HUES48 (cell line): ENCODE measurements at regions not wholly inside any gene's neighbourhood (a gene's known extent, or its start where the extent isn't known, plus 50 kb on each side); places are given as distances from the start of the nearest gene placed in this dataset.

ENCODE experiments used
- H3K27ac ChIP-seq: one replicate; pipeline ENCODE4 v1.7.0; 2013; ENCODE audit warnings: low read depth, low read length, inconsistent platforms
- H3K27me3 ChIP-seq: 2 replicates; pipeline ENCODE4 v1.6.1; 2013; ENCODE audit warnings: mild to moderate bottlenecking, low read length; ENCODE audit not compliant: control insufficient read depth, insufficient read depth
- H3K36me3 ChIP-seq: 2 replicates; pipeline ENCODE4 v1.6.1; 2013; ENCODE audit warnings: low read length; ENCODE audit not compliant: control insufficient read depth, insufficient read depth
- H3K4me1 ChIP-seq: 2 replicates; pipeline ENCODE4 v1.6.1; 2013; ENCODE audit warnings: mild to moderate bottlenecking, low read length; ENCODE audit not compliant: control insufficient read depth, insufficient read depth
- H3K4me3 ChIP-seq: 2 replicates; pipeline ENCODE4 v1.5.1; 2013; ENCODE audit warnings: mild to moderate bottlenecking, low read depth, low read length
- H3K9ac ChIP-seq: 2 replicates; pipeline ENCODE4 v1.6.1; 2013; ENCODE audit warnings: mild to moderate bottlenecking, low read depth, low read length, moderate library complexity
- H3K9me3 ChIP-seq: 2 replicates; pipeline ENCODE4 v1.6.1; 2013; ENCODE audit warnings: low read length; ENCODE audit not compliant: control insufficient read depth, insufficient read depth

DNA sequence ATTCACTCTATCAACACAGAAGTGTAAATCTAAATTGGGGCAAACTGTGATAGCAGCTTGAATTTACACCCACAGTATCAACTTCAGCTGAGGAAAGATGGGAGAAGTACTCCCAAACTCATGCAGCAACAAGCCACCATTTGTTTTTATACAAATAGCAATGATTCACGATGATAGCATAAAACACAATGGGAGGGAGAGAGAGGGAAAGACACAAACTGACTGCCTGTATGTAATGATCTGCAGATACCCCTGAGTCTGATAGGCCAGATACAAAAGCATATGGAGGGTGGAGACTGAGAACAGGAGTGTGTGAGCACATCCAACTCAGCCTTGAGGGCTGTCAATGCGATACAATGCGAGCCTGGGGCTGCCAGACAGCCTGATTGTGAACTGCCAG lies 79.2 kb downstream of the CNTN3 start:
- Histone ChIP-seq H3K27me3 (no peaks in the 10 kb centered on the region), H3K4me1 (no peaks in the 10 kb centered on the region; the same call in 1 of the 2 replicates), H3K4me3 (no peak overlapping the region), H3K36me3 (no peaks in the 10 kb centered on the region), H3K9ac (no peak overlapping the region), H3K9me3 (no peaks in the 10 kb centered on the region), H3K27ac (no peak overlapping the region)

DNA sequence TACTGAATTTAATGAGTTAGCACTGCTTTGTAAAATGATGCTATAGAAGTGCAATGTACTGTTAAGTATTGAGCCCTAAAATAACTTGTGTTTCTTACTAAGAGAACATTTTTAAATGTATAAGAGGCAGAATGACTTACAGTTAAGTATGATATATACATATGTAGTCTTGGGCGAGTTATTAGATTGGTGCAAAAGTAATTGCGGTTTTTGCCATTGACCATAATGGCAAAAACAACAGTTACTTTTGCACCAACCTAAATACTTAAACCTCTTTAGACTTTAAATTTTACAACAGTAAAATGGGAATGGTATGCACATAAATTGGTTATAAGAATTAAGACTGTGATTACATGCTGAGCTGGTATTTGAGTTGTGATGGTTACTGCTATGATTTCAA lies 79.8 kb downstream of the CNTN3 start:
- Histone ChIP-seq H3K27ac (no peak overlapping the region), H3K9me3 (no peaks in the 10 kb centered on the region), H3K4me3 (no peak overlapping the region), H3K4me1 (no peaks in the 10 kb centered on the region; the same call in 1 of the 2 replicates), H3K27me3 (no peaks in the 10 kb centered on the region), H3K9ac (no peak overlapping the region), H3K36me3 (no peaks in the 10 kb centered on the region)

GRCh38 chr3:74532446-74532845 lies 82.0 kb downstream of the CNTN3 start:
- Histone ChIP-seq H3K27me3 (no peaks in the 10 kb centered on the region), H3K9ac (no peak overlapping the region), H3K4me3 (no peak overlapping the region), H3K27ac (no peak overlapping the region), H3K9me3 (no peaks in the 10 kb centered on the region), H3K4me1 (no peaks in the 10 kb centered on the region; the same call in 1 of the 2 replicates), H3K36me3 (no peaks in the 10 kb centered on the region)

- Histone ChIP-seq H3K4me1 (no peaks in the 10 kb centered on the region; the same call in 1 of the 2 replicates), H3K9ac (no peak overlapping the region), H3K9me3 (no peaks in the 10 kb centered on the region), H3K27ac (no peak overlapping the region), H3K36me3 (no peaks in the 10 kb centered on the region), H3K4me3 (no peak overlapping the region), H3K27me3 (no peaks in the 10 kb centered on the region)
Observed at GRCh38 chr3:74531491-74531890, 83.0 kb downstream of the CNTN3 start.

DNA sequence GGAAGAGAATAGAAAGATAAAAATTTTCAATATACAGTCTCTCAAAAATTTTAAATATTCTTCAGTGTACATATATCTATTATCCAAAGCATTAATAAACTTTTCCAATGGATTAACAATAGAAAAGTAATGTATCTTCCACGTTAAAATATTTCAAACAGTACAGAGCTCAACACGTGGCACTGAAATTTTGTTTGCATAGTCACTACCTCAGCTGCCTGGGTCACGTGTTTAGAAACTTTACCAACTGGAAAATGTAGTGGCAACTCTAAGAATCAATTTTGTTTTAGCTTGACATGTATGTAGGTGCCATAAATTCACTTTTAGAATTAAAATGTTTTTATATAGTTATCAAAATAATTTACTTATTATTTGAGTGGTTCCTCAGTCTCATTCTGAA lies 85.3 kb downstream of the CNTN3 start:
- Histone ChIP-seq H3K4me3 (no peak overlapping the region), H3K9ac (no peak overlapping the region), H3K27ac (no peak overlapping the region), H3K9me3 (no peaks in the 10 kb centered on the region), H3K36me3 (no peaks in the 10 kb centered on the region), H3K4me1 (no peaks in the 10 kb centered on the region), H3K27me3 (no peaks in the 10 kb centered on the region)

- Histone ChIP-seq H3K4me3 (no peak overlapping the region), H3K27ac (no peak overlapping the region), H3K9ac (no peak overlapping the region), H3K9me3 (no peaks in the 10 kb centered on the region), H3K4me1 (no peaks in the 10 kb centered on the region), H3K27me3 (no peaks in the 10 kb centered on the region), H3K36me3 (no peaks in the 10 kb centered on the region)
Observed at GRCh38 chr3:74527566-74527965, 86.9 kb downstream of the CNTN3 start.

GRCh38 chr3:74523811-74524210 lies 90.6 kb downstream of the CNTN3 start:
- Histone ChIP-seq H3K27ac (no peak overlapping the region), H3K9me3 (no peaks in the 10 kb centered on the region), H3K4me1 (no peaks in the 10 kb centered on the region), H3K9ac (no peak overlapping the region), H3K36me3 (no peaks in the 10 kb centered on the region), H3K4me3 (no peak overlapping the region), H3K27me3 (no peaks in the 10 kb centered on the region)

DNA sequence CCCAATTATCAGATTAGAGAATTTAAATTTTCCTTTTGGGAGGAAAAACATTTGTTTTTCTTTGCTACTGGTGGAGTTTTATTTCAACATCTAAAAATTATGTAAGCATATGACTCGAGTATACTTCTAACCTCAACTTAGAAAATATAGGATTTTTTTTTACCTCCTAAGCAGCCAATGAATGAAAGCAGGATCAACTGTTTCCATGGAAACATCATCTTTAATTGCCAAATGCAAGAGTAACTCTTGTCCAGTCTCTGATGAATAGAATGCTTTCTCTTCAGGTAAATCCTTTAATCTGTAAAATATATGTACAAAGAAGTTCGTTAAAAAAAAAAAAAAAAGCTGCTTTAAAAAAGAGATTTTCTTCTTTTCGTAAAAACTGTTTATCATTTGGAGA lies 93.6 kb downstream of the CNTN3 start:
- no peaks in the 10 kb centered on the region for H3K4me1 ChIP-seq
- H3K36me3 ChIP-seq: no peaks in the 10 kb centered on the region
- no peak overlapping the region for H3K9ac ChIP-seq
- H3K4me3 ChIP-seq: no peak overlapping the region
- no peaks in the 10 kb centered on the region for H3K9me3 ChIP-seq
- H3K27ac ChIP-seq: no peak overlapping the region
- H3K27me3 ChIP-seq: no peaks in the 10 kb centered on the region

DNA sequence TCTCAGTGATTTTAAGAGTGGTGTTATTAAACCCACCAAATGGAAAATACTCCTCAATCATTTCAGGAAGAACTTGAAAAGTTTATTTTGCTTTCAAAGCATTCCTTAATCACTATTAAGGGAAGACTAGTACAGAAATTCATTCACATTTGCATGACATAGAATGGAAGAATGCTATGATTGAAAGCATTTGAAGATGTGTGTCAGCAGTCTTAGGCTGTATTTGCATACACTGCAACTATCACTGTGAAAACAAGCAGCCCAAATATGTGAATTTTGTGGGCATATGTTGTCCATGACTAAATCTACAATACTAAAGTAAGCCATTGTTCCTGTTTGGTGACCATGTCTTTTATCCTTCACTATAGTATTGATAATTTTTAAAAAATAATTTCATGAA lies 95.8 kb downstream of the CNTN3 start:
- Histone ChIP-seq H3K27me3 (no peaks in the 10 kb centered on the region), H3K4me3 (no peak overlapping the region), H3K9ac (no peak overlapping the region), H3K9me3 (no peaks in the 10 kb centered on the region), H3K36me3 (no peaks in the 10 kb centered on the region), H3K4me1 (no peaks in the 10 kb centered on the region), H3K27ac (no peak overlapping the region)

DNA sequence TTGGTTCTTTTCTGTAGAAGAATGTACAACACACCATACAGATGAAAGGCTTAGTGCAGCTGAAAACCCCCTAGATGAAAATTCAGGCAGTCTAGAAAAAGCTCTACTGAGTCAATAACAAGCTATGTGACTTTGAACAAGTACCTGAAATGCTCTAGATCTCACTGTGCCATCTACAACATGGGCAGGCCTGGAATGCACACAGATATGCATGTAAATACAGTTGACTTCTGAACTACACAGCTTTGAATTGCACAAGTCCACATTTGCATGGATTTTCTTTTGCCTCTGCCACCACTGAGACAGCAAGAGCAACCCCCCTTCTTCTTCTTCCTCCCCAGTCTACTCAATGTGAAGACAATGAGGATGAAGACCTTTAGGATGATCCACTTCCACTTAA lies 98.4 kb downstream of the CNTN3 start:
- Histone ChIP-seq H3K27ac (no peak overlapping the region), H3K36me3 (no peaks in the 10 kb centered on the region), H3K4me3 (no peak overlapping the region), H3K9ac (no peak overlapping the region), H3K9me3 (no peaks in the 10 kb centered on the region), H3K27me3 (no peaks in the 10 kb centered on the region), H3K4me1 (no peaks in the 10 kb centered on the region)

- no peaks in the 10 kb centered on the region for H3K4me1 ChIP-seq
- no peaks in the 10 kb centered on the region for H3K27me3 ChIP-seq
- H3K9ac ChIP-seq: no peak overlapping the region
- H3K36me3 ChIP-seq: no peaks in the 10 kb centered on the region
- no peaks in the 10 kb centered on the region for H3K9me3 ChIP-seq
- H3K27ac ChIP-seq: no peak overlapping the region
- H3K4me3 ChIP-seq: no peak overlapping the region
Observed at GRCh38 chr3:74515451-74515850, 99.0 kb downstream of the CNTN3 start.

DNA sequence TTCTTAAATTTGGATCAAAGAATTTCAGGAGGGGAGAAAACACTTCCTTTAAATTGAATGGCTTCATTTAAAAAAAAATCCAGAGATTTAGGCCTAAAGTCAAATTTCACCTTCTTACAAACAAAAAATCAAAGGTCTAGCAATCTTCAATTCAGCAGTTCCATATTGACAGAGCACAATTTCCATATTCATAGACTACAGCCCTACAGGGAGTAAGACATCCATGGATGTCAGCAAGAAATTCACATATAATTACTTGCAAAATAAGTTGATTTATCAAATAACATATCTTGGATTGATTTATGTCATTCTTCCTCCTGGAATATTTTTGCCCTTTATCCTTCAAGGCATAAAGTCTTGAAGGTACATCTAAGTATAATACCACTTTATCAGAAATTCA lies 103.4 kb downstream of the CNTN3 start:
- Histone ChIP-seq H3K4me1 (no peaks in the 10 kb centered on the region), H3K4me3 (no peak overlapping the region), H3K9me3 (no peaks in the 10 kb centered on the region), H3K27me3 (no peaks in the 10 kb centered on the region), H3K36me3 (no peaks in the 10 kb centered on the region), H3K27ac (no peak overlapping the region), H3K9ac (no peak overlapping the region)
